Hypothalamus (tissue), 51 donors: ENCODE measurements at regions not wholly inside any gene's neighbourhood (a gene's known extent, or its start where the extent isn't known, plus 50 kb on each side); places are given as distances from the start of the nearest gene placed in this dataset.
A peak's percentile ranks its signal among the peaks of the same experiment; 100 is the strongest.

Experiments
- DNase-seq, 51 donors: peaks; one replicate each; lab custom pipeline; 2025; lab: John Stamatoyannopoulos, UW

- no peak for DNase-seq
Measured at GRCh38 chr17:12365805-12366204, 299.9 kb upstream of the MYOCD start.

GRCh38 chr17:12369065-12369464, 296.6 kb upstream of the MYOCD start:
- DNase-seq, result no peak

GRCh38 chr17:12376276-12376675, 289.4 kb upstream of the MYOCD start:
- DNase-seq, result no peak

GRCh38 chr17:12386225-12386624, 279.5 kb upstream of the MYOCD start:
- no peak for DNase-seq

- no peak for DNase-seq
Measured at GRCh38 chr17:12388226-12388625, 277.5 kb upstream of the MYOCD start.

GRCh38 chr17:12389421-12389820, 276.3 kb upstream of the MYOCD start:
- DNase-seq, result no peak

GRCh38 chr17:12390631-12391030, 275.1 kb upstream of the MYOCD start:
- DNase-seq, result no peak

GRCh38 chr17:12391468-12391867, 274.2 kb upstream of the MYOCD start:
- DNase-seq, result no peak

- no peak for DNase-seq
Measured at GRCh38 chr17:12395733-12396354, 269.8 kb upstream of the MYOCD start.

- DNase-seq, result no peak
Measured at GRCh38 chr17:12398441-12399051, 267.1 kb upstream of the MYOCD start.

- no peak for DNase-seq
Measured at GRCh38 chr17:12402963-12403622, 262.6 kb upstream of the MYOCD start.

GRCh38 chr17:12403881-12404398, 261.8 kb upstream of the MYOCD start:
- no peak for DNase-seq

- no peak for DNase-seq
Measured at GRCh38 chr17:12406623-12407215, 259.0 kb upstream of the MYOCD start.

- DNase-seq, result no peak
Measured at GRCh38 chr17:12407495-12408252, 258.0 kb upstream of the MYOCD start.

GRCh38 chr17:12409082-12409481, 256.6 kb upstream of the MYOCD start:
- DNase-seq, result no peak

- DNase-seq, result no peak
Measured at GRCh38 chr17:12410717-12411116, 255.0 kb upstream of the MYOCD start.

- DNase-seq, result no peak
Measured at GRCh38 chr17:12415031-12415430, 250.7 kb upstream of the MYOCD start.

GRCh38 chr17:12421077-12421476, 244.6 kb upstream of the MYOCD start:
- DNase-seq, result no peak

- DNase-seq, result no peak
Measured at GRCh38 chr17:12421646-12422306, 243.9 kb upstream of the MYOCD start.

- DNase-seq, result peak in 7 of 51 donors; percentile 0 to 20 (median 1)
Measured at GRCh38 chr17:12422651-12423050, 243.0 kb upstream of the MYOCD start.
